Endothelial cell of umbilical vein (primary cell): ENCODE measurements at regions not wholly inside any gene's neighbourhood (a gene's known extent, or its start where the extent isn't known, plus 50 kb on each side); places are given as distances from the start of the nearest gene placed in this dataset.

Experiments used
- BruUV-seq: library from RNA; stranded (reverse); fragments of 400-500 nt; replicated peaks from 2 replicates; lab custom pipeline; 2021; lab: Mats Ljungman, UMichigan
- CTCF ChIA-PET: fragments of 300-600, 350-600 bp; sonication (Branson Sonifier 250); formaldehyde crosslinking; loops from one replicate; lab custom pipeline; 2021; ENCODE audit warnings: antibody characterized with exemption, inconsistent platforms; lab: Charles Lee
- POLR2A ChIA-PET: fragments of 300-600, 350-600 bp; sonication (Branson Sonifier 250); formaldehyde crosslinking; loops from one replicate; lab custom pipeline; 2021; ENCODE audit warnings: antibody characterized with exemption, inconsistent platforms; lab: Charles Lee
- DNase-seq: peaks from one replicate; pipeline ENCODE4 v3.0.0-alpha.2; 2011; ENCODE audit warnings: low read depth, low spot score
- FAIRE-seq: peaks from 2 replicates; lab custom pipeline; 2011; peaks lifted over from hg19 to GRCh38; lab: Jason Lieb, UNC
- H2AFZ ChIP-seq: 2 replicates; pipeline ENCODE4 v1.6.0; 2012; ENCODE audit warnings: low read depth, low read length, control low read depth, inconsistent platforms
- H3K27ac ChIP-seq: 2 replicates; pipeline ENCODE4 v1.5.1; 2011; ENCODE audit warnings: low read depth, mild to moderate bottlenecking, control low read depth, low read length, moderate library complexity; ENCODE audit not compliant: insufficient read depth
- H3K27me3 ChIP-seq, 2 experiments: 2 replicates each; pipeline versions ENCODE4 v1.6.0 to v1.6.1; 2011; ENCODE audit warnings: low read length in 2 of 2, mixed read lengths in 1 of 2; ENCODE audit not compliant: control insufficient read depth in 2 of 2, insufficient read depth in 2 of 2
- H3K36me3 ChIP-seq, 2 experiments: 2 replicates in 1 of 2; 3 replicates in 1 of 2; pipeline ENCODE4 v1.5.1; 2011; ENCODE audit warnings: low read length in 2 of 2, mild to moderate bottlenecking in 1 of 2, moderate library complexity in 1 of 2; ENCODE audit not compliant: control insufficient read depth in 2 of 2, insufficient read depth in 2 of 2; ENCODE audit errors: extremely low read depth in 1 of 2
- H3K4me1 ChIP-seq: 3 replicates; pipeline ENCODE4 v1.5.1; 2011; ENCODE audit warnings: mild to moderate bottlenecking, low read length; ENCODE audit not compliant: control insufficient read depth, insufficient read depth; ENCODE audit errors: extremely low read depth
- H3K4me2 ChIP-seq: 2 replicates; pipeline ENCODE4 v1.6.1; 2011; ENCODE audit warnings: low read length, control low read depth, mixed read lengths; ENCODE audit not compliant: insufficient read depth
- H3K4me3 ChIP-seq, 3 experiments: fragments of 200-600 bp in 1 of 3; sonication (generic), shearing (Covaris generic) in 1 of 3; replicated peaks in 1 of 3; 2 replicates each; pipeline ENCODE4 v1.5.1; 2011 to 2016; ENCODE audit warnings: control low read depth in 3 of 3, low read length in 3 of 3, mild to moderate bottlenecking in 2 of 3, inconsistent platforms in 1 of 3, low read depth in 1 of 3, moderate library complexity in 1 of 3; ENCODE audit not compliant: insufficient read depth in 1 of 3
- H3K79me2 ChIP-seq: 2 replicates; pipeline ENCODE4 v1.6.0; 2012; ENCODE audit warnings: low read length, inconsistent platforms; ENCODE audit not compliant: control insufficient read depth, insufficient read depth
- H3K9ac ChIP-seq: replicated peaks from 2 replicates; pipeline ENCODE3; 2011; ENCODE audit warnings: low read length, control low read depth; ENCODE audit not compliant: insufficient read depth; ENCODE audit errors: extremely low read depth
- H3K9me1 ChIP-seq: replicated peaks from 3 replicates; pipeline ENCODE4 v1.6.0; 2011; ENCODE audit warnings: mild to moderate bottlenecking, low read length; ENCODE audit not compliant: control insufficient read depth, insufficient read depth; ENCODE audit errors: extremely low read depth
- H3K9me3 ChIP-seq: replicated peaks from 2 replicates; pipeline ENCODE4 v1.5.1; 2012; ENCODE audit warnings: low read length, inconsistent platforms; ENCODE audit not compliant: control insufficient read depth, insufficient read depth
- H4K20me1 ChIP-seq: replicated peaks from 2 replicates; pipeline ENCODE3; 2011; ENCODE audit warnings: mild to moderate bottlenecking, low read length; ENCODE audit not compliant: control insufficient read depth, insufficient read depth; ENCODE audit errors: extremely low read depth
- CTCF ChIP-seq, 2 donors: IDR thresholded peaks; 1 replicate in 1 of 2; 2 replicates in 1 of 2; pipeline ENCODE4 v1.5.1; 2011; ENCODE audit warnings: low read length in 2 of 2, mild to moderate bottlenecking in 2 of 2, moderate library complexity in 2 of 2, control low read depth in 1 of 2, inconsistent platforms in 1 of 2, low read depth in 1 of 2; ENCODE audit not compliant: insufficient read depth in 1 of 2; ENCODE audit errors: extremely low read depth in 1 of 2
- EZH2 ChIP-seq: IDR thresholded peaks from 2 replicates; pipeline ENCODE4 v1.6.1; 2012; ENCODE audit warnings: borderline replicate concordance, low read depth, mild to moderate bottlenecking, moderate library complexity, low read length, inconsistent platforms; ENCODE audit not compliant: severe bottlenecking
- GATA2 ChIP-seq: IDR thresholded peaks from 2 replicates; pipeline ENCODE4 v1.7.0; 2011; ENCODE audit warnings: low read depth, mild to moderate bottlenecking, moderate library complexity, mixed read lengths, low read length; ENCODE audit not compliant: insufficient read length, insufficient read depth
- JUN ChIP-seq: IDR thresholded peaks from 2 replicates; pipeline ENCODE4 v1.6.1; 2011; ENCODE audit warnings: borderline replicate concordance, low read depth; ENCODE audit not compliant: insufficient read length, insufficient read depth
- MAX ChIP-seq: IDR thresholded peaks from 2 replicates; pipeline ENCODE4 v1.6.1; 2011; ENCODE audit not compliant: insufficient read depth, insufficient read length
- MYC ChIP-seq: IDR thresholded peaks from one replicate; pipeline ENCODE4 v1.6.1; 2011; ENCODE audit warnings: mild to moderate bottlenecking, low read depth, low read length
- POLR2A ChIP-seq: IDR thresholded peaks from 2 replicates; pipeline ENCODE4 v1.6.1; 2012; ENCODE audit warnings: low read depth, mild to moderate bottlenecking, control low read depth, low read length
- POLR2AphosphoS5 ChIP-seq: IDR thresholded peaks from 2 replicates; pipeline ENCODE4 v1.6.1; 2012; ENCODE audit warnings: low read depth, mild to moderate bottlenecking, control low read depth, low read length, moderate library complexity; ENCODE audit not compliant: insufficient read depth
- dilution Hi-C: fragments of 300-500 bp; cut with MboI; formaldehyde crosslinking; loops from one replicate; pipeline ENCODE4 v1.15.0; 2019; ENCODE audit warnings: low sequenced_read_pairs; ENCODE audit not compliant: extremely low pct_ligation_motif_present
- intact Hi-C: fragments of 100-400 bp; cut with micrococcal nuclease; formaldehyde crosslinking; loops from one replicate; pipeline ENCODE4 v1.10.0; 2022

DNA sequence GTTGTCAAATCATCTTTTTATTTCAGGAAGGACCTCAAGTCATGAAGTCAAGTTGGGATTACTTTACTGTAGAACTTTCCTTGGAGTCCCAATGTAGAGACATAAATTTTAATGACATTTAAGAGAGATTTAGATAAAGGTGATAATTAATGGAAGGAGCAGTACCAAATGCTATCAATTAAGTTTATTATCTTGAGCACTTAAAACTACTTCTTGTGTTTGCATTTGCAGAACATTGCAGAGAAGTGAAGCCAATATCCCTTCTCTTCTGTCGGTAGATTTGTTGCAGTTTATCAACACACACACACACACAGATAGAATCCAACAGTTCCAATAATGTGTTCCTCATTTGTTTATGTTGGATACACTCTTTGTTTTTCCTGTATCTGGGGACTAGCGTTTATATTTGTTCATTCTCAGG, 570.7 kb downstream of the EPHA4 start:
- Histone ChIP-seq H3K9me3 (no peaks in the 10 kb centered on the region), H3K9ac (no peak overlapping the region), H3K27me3 (no peaks in the 10 kb centered on the region), H3K27ac (no peak overlapping the region), H3K9me1 (no peaks in the 10 kb centered on the region), H3K4me3 (no peak overlapping the region), H2AFZ (no peak overlapping the region), H3K4me2 (no peak overlapping the region), H4K20me1 (no peaks in the 10 kb centered on the region), H3K36me3 (no peaks in the 10 kb centered on the region), H3K79me2 (no peaks in the 10 kb centered on the region), H3K4me1 (no peaks in the 10 kb centered on the region)
- FAIRE-seq (no peak), DNase-seq (no peak)
- ChIA-PET POLR2A (no interaction called here), CTCF (no interaction called here)
- dilution Hi-C loops = no loop called here
- intact Hi-C loops = no loop called here
- BruUV-seq = no TSS peak
- no peak for TF ChIP-seq GATA2
- TF ChIP-seq MAX = no peak
- no peak for TF ChIP-seq POLR2A
- no peak for TF ChIP-seq MYC
- TF ChIP-seq JUN = no peak

DNA sequence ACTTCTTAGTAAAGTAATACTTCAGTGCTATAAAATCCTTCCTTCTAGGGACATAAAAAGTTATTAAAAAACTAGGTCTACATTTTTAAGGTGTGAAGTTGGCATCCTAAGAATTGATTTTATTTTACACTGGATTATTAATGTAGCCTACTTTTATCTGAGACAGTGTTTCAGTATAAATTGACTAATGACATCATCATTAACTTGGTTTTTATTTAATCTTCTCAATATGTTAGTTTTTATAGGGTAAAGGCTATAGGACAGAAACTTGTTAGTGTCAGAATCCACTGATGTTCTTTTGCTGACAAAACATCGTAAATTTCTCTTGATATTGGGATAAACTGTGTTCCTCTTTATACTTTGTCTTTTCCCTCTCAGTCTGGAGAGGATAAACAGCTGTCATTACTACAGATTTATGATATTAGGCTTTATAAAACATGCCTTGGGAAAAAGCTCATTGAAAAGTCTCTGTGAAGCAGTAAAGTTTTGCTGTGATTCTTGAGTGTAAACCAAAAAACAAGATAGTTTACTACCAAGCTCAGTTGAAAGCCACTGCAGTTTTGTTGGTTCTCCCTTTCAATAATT, 569.9 kb downstream of the EPHA4 start:
- no peak overlapping the region for H3K4me3 ChIP-seq
- intact Hi-C loops (no loop called here), dilution Hi-C loops (no loop called here)
- TF ChIP-seq EZH2 = no peak
- no peak for TF ChIP-seq POLR2A
- no peak for TF ChIP-seq CTCF (IDR thresholded peaks at IDR 0.05; ENCODE audit: extremely low read depth in 1 of 2, insufficient read depth in 1 of 2, low read depth in 1 of 2, low read length in 2 of 2)
- no peak for TF ChIP-seq JUN
- no peak for TF ChIP-seq MAX
- no peak for TF ChIP-seq POLR2AphosphoS5
- no peak for TF ChIP-seq GATA2
- H3K4me2 ChIP-seq = no peak overlapping the region
- no peaks in the 10 kb centered on the region for H3K4me1 ChIP-seq
- BruUV-seq = no TSS peak
- H3K27ac ChIP-seq = no peak overlapping the region
- no peaks in the 10 kb centered on the region for H3K9me3 ChIP-seq
- H3K9me1 ChIP-seq = no peaks in the 10 kb centered on the region
- DNase-seq (no peak), FAIRE-seq (no peak)
- CTCF ChIA-PET = no interaction called here
- H4K20me1 ChIP-seq = no peaks in the 10 kb centered on the region
- no peak overlapping the region for H2AFZ ChIP-seq
- POLR2A ChIA-PET = no interaction called here
- no peak overlapping the region for H3K9ac ChIP-seq
- no peaks in the 10 kb centered on the region for H3K27me3 ChIP-seq
- no peaks in the 10 kb centered on the region for H3K79me2 ChIP-seq
- H3K36me3 ChIP-seq = no peaks in the 10 kb centered on the region
